Osteocyte (in vitro differentiated cells): ENCODE measurements at regions not wholly inside any gene's neighbourhood (a gene's known extent, or its start where the extent isn't known, plus 50 kb on each side); places are given as distances from the start of the nearest gene placed in this dataset.

Experiments used
- DNase-seq: peaks from one replicate; pipeline ENCODE4 v3.0.0; 2021; ENCODE audit warnings: mixed read lengths; ENCODE audit not compliant: unreplicated experiment; ENCODE audit errors: extremely low spot score
- H3K27ac Mint-ChIP-seq: one replicate; pipeline ENCODE4 v1.8.0; 2021; ENCODE audit warnings: mild to moderate bottlenecking, mixed read lengths; ENCODE audit not compliant: unreplicated experiment
- H3K27me3 Mint-ChIP-seq: one replicate; pipeline ENCODE4 v1.8.0; 2021; ENCODE audit warnings: mixed read lengths; ENCODE audit not compliant: unreplicated experiment
- H3K36me3 Mint-ChIP-seq: one replicate; pipeline ENCODE4 v1.8.0; 2021; ENCODE audit warnings: mixed read lengths; ENCODE audit not compliant: unreplicated experiment
- H3K4me1 Mint-ChIP-seq: one replicate; pipeline ENCODE4 v1.8.0; 2021; ENCODE audit warnings: mixed read lengths; ENCODE audit not compliant: unreplicated experiment
- H3K4me3 Mint-ChIP-seq: one replicate; pipeline ENCODE4 v1.8.0; 2021; ENCODE audit warnings: mild to moderate bottlenecking, moderate library complexity, mixed read lengths; ENCODE audit not compliant: unreplicated experiment
- H3K9me3 Mint-ChIP-seq: one replicate; pipeline ENCODE4 v1.8.0; 2021; ENCODE audit warnings: mixed read lengths; ENCODE audit not compliant: unreplicated experiment
- CTCF ChIP-seq: fragments of 200-600 bp; sonication (generic); IDR thresholded peaks from 2 replicates; pipeline ENCODE4 v1.5.0; 2021; ENCODE audit warnings: antibody characterized with exemption, mild to moderate bottlenecking, moderate library complexity

- no peaks in the 10 kb centered on the region for H3K27me3 Mint-ChIP-seq
- no peak for TF ChIP-seq CTCF
- no peak for DNase-seq
- no peaks in the 10 kb centered on the region for H3K36me3 Mint-ChIP-seq
- H3K27ac Mint-ChIP-seq = no peak overlapping the region
- H3K9me3 Mint-ChIP-seq = peaks cover 5% of the 10 kb centered on the region
- peaks cover 5% of the 10 kb centered on the region for H3K4me1 Mint-ChIP-seq
- no peak overlapping the region for H3K4me3 Mint-ChIP-seq
Observed at GRCh38 chr5:117652036-117652957, 1077.7 kb upstream of the SEMA6A start.

GRCh38 chr5:117649821-117650220 lies 1075.2 kb upstream of the SEMA6A start:
- Mint-ChIP-seq H3K27ac (no peak overlapping the region), H3K9me3 (peaks cover 5% of the 10 kb centered on the region), H3K27me3 (no peaks in the 10 kb centered on the region), H3K36me3 (no peaks in the 10 kb centered on the region), H3K4me3 (no peak overlapping the region), H3K4me1 (no peaks in the 10 kb centered on the region)
- no peak for DNase-seq
- no peak for TF ChIP-seq CTCF

GRCh38 chr5:117645400-117645799 lies 1070.8 kb upstream of the SEMA6A start:
- TF ChIP-seq CTCF = no peak
- no peak for DNase-seq

GRCh38 chr5:117638581-117638980 lies 1064.0 kb upstream of the SEMA6A start:
- Mint-ChIP-seq H3K27ac (no peak overlapping the region), H3K4me1 (peaks cover 11% of the 10 kb centered on the region), H3K36me3 (no peaks in the 10 kb centered on the region), H3K9me3 (no peaks in the 10 kb centered on the region), H3K27me3 (no peaks in the 10 kb centered on the region), H3K4me3 (no peak overlapping the region)
- DNase-seq = no peak
- TF ChIP-seq CTCF = no peak

More at GRCh38 chr5:117645400-117645799, 1070.8 kb upstream of the SEMA6A start:
- no peaks in the 10 kb centered on the region for H3K4me1 Mint-ChIP-seq
- no peaks in the 10 kb centered on the region for H3K9me3 Mint-ChIP-seq
- no peak overlapping the region for H3K4me3 Mint-ChIP-seq
- no peak overlapping the region for H3K27ac Mint-ChIP-seq
- no peaks in the 10 kb centered on the region for H3K27me3 Mint-ChIP-seq
- no peaks in the 10 kb centered on the region for H3K36me3 Mint-ChIP-seq

- no peaks in the 10 kb centered on the region for H3K4me1 Mint-ChIP-seq
- H3K27me3 Mint-ChIP-seq = no peaks in the 10 kb centered on the region
- no peak overlapping the region for H3K27ac Mint-ChIP-seq
- no peaks in the 10 kb centered on the region for H3K36me3 Mint-ChIP-seq
- peaks cover 28% of the 10 kb centered on the region for H3K9me3 Mint-ChIP-seq
- TF ChIP-seq CTCF = no peak
- no peak for DNase-seq
- no peak overlapping the region for H3K4me3 Mint-ChIP-seq
Observed at GRCh38 chr5:117633093-117633492, 1058.5 kb upstream of the SEMA6A start.
